ENCODE measurements at regions not wholly inside any gene's neighbourhood (a gene's known extent, or its start where the extent isn't known, plus 50 kb on each side); places are given as distances from the start of the nearest gene placed in this dataset.

DNA sequence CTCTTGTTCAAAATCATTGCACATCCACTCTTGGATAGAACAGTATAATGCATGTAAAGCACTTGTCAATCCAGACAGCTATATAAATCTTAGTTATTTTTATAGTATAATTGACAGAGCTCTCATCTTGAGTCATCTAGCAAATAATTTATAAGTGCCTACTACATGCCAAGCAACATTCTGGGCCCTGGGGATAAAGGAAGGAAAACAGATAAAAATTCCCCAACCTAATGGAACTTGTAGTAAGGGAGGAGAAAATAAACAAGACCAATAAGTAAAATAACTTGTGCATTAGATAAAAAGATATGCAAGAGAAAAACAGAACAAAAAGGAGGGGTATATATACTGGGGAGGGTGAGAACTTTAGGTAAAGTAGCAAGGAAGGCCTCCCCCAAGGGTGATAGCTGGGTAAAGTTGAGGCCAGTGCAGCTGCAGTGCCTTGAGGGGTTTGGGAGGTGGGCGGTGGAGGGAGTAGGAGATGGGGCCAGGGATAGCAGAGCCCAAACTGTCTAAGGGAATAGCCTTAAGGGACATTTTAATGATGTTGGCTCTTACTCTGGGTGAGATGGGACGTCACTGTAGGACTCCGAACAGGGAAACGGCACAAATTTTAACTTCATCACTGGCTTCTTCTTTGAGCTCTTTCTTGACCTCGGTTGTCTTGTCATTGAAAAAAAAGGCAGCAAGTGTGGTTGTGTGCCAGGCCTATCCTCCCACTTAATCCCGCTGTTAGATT lies 79.3 kb upstream of the SEC61G start:
- Histone ChIP-seq H3K4me2 (ENCODE audit: low read depth, low read length) (no peak overlapping the region), H3K18ac (ENCODE audit: low read depth, low read length) (no peak overlapping the region), H3K23ac (ENCODE audit: low read depth, low read length) (no peak overlapping the region), H4K8ac (ENCODE audit: low read depth in 2 of 2, low read length in 2 of 2) (no peak overlapping the region), H3K79me1 (ENCODE audit: low read depth in 1 of 2, low read length in 2 of 2) (no peaks in the 10 kb centered on the region), H3K36me3 (ENCODE audit: control insufficient read depth, insufficient read depth, low read length) (no peaks in the 10 kb centered on the region), H2BK15ac (ENCODE audit: low read depth, low read length) (no peak overlapping the region), H3K9ac (ENCODE audit: low read depth, low read length) (no peak overlapping the region), H2AK9ac (replicated peaks; ENCODE audit: low read depth, low read length, poor library complexity) (peak overlapping the region; percentile 50), H3K27me3 (ENCODE audit: control insufficient read depth, insufficient read depth, low read length) (no peaks in the 10 kb centered on the region), H2BK5ac (ENCODE audit: low read depth, low read length, poor library complexity, severe bottlenecking) (no peak overlapping the region), H3K4me3 (ENCODE audit: insufficient read depth, low read depth, low read length) (no peak overlapping the region), H4K5ac (ENCODE audit: low read depth, low read length) (no peak overlapping the region), H2AFZ (replicated peaks; ENCODE audit: low read length, poor library complexity) (no peak overlapping the region), H3K4me1 (ENCODE audit: control insufficient read depth, insufficient read depth, low read length) (peaks cover 10% of the 10 kb centered on the region), H3K9me3 (ENCODE audit: control insufficient read depth, insufficient read depth, low read length) (no peaks in the 10 kb centered on the region), H2BK120ac (ENCODE audit: low read depth, low read length) (no peak overlapping the region), H3K27ac (ENCODE audit: insufficient read depth, low read length) (no peak overlapping the region), H4K20me1 (ENCODE audit: insufficient read depth, low read length) (no peaks in the 10 kb centered on the region), H3K4ac (ENCODE audit: low read depth, low read length) (no peak overlapping the region), H2AK5ac (ENCODE audit: low read depth, low read length) (peak overlapping the region; percentile 20), H3K14ac (replicated peaks; ENCODE audit: low read depth, low read length) (no peak overlapping the region), H4K91ac (ENCODE audit: insufficient read depth, low read depth, low read length) (no peak overlapping the region), H3K9me1 (ENCODE audit: insufficient read depth, low read length) (0 out of 2 replicates have a peak, but pooled peaks cover 3% of the 10 kb centered on the region), H2BK20ac (ENCODE audit: low read depth, low read length) (no peak overlapping the region), H3K56ac (ENCODE audit: extremely low read depth, insufficient read depth, low read length) (no peak overlapping the region)
- 100% methylated on average over 1 of the region's 6 CpGs; no CpG with 5 or more reads in 1 of the 2 experiments for WGBS, 2 experiments (ENCODE audit: extremely low coverage in 2 of 2, insufficient read length in 1 of 2)
- in situ Hi-C loops (cut with MboI; ENCODE audit: low sequenced_read_pairs) (no loop called here), dilution Hi-C loops (cut with HindIII; ENCODE audit: low sequenced_read_pairs, unreplicated experiment) (no loop called here), intact Hi-C loops (cut with micrococcal nuclease) (no loop called here)
- no TSS peak for BruUV-seq (replicated peaks)
- no peak for DNase-seq
- ChIA-PET POLR2A (ENCODE audit: unreplicated experiment) (no interaction called here), CTCF (interaction anchor here (0.8 to 1.6 kb wide), 8 partner anchors 12 to 417 kb away, joined by 3 to 9 read pairs (median 4); no protein-coding TSS in a partner anchor)
- no peak for ATAC-seq (ENCODE audit: low read depth)
- TF ChIP-seq, protein P1, sequence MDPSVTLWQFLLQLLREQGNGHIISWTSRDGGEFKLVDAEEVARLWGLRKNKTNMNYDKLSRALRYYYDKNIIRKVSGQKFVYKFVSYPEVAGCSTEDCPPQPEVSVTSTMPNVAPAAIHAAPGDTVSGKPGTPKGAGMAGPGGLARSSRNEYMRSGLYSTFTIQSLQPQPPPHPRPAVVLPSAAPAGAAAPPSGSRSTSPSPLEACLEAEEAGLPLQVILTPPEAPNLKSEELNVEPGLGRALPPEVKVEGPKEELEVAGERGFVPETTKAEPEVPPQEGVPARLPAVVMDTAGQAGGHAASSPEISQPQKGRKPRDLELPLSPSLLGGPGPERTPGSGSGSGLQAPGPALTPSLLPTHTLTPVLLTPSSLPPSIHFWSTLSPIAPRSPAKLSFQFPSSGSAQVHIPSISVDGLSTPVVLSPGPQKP (IDR thresholded peaks at IDR 0.05; ENCODE audit: borderline replicate concordance, low read depth, low read length), result no peak
- TF ChIP-seq MAZ (IDR thresholded peaks at IDR 0.05; ENCODE audit: borderline replicate concordance, low read depth, low read length) (no peak), FOS (IDR thresholded peaks at IDR 0.05; ENCODE audit: low read depth, low read length) (no peak), NFE2L2 (IDR thresholded peaks at IDR 0.05; ENCODE audit: low read depth, low read length) (no peak), CHD1 (IDR thresholded peaks at IDR 0.05; ENCODE audit: low read depth, low read length) (no peak), BHLHE40 (IDR thresholded peaks at IDR 0.05; ENCODE audit: low read depth, low read length) (no peak), RFX5 (IDR thresholded peaks at IDR 0.05; ENCODE audit: low read depth, low read length) (no peak), MAFK (IDR thresholded peaks at IDR 0.05; ENCODE audit: low read depth, low read length) (no peak), RAD21 (IDR thresholded peaks at IDR 0.05; ENCODE audit: low read length) (no peak), SMC3 (IDR thresholded peaks at IDR 0.05; ENCODE audit: low read depth, low read length) (no peak), CEBPB (IDR thresholded peaks at IDR 0.05; ENCODE audit: low read depth, low read length) (no peak), MXI1 (IDR thresholded peaks at IDR 0.05; ENCODE audit: borderline replicate concordance, low read depth, low read length) (no peak), POLR2A (IDR thresholded peaks at IDR 0.05; ENCODE audit: low read depth, low read length) (no peak), RCOR1 (IDR thresholded peaks at IDR 0.05; ENCODE audit: insufficient replicate concordance, low read length) (no peak)
- TF ChIP-seq, protein P2, sequence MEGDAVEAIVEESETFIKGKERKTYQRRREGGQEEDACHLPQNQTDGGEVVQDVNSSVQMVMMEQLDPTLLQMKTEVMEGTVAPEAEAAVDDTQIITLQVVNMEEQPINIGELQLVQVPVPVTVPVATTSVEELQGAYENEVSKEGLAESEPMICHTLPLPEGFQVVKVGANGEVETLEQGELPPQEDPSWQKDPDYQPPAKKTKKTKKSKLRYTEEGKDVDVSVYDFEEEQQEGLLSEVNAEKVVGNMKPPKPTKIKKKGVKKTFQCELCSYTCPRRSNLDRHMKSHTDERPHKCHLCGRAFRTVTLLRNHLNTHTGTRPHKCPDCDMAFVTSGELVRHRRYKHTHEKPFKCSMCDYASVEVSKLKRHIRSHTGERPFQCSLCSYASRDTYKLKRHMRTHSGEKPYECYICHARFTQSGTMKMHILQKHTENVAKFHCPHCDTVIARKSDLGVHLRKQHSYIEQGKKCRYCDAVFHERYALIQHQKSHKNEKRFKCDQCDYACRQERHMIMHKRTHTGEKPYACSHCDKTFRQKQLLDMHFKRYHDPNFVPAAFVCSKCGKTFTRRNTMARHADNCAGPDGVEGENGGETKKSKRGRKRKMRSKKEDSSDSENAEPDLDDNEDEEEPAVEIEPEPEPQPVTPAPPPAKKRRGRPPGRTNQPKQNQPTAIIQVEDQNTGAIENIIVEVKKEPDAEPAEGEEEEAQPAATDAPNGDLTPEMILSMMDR (conservative IDR thresholded peaks at IDR 0.05; ENCODE audit: low read depth, low read length), result no peak
- TF ChIP-seq, protein P3, sequence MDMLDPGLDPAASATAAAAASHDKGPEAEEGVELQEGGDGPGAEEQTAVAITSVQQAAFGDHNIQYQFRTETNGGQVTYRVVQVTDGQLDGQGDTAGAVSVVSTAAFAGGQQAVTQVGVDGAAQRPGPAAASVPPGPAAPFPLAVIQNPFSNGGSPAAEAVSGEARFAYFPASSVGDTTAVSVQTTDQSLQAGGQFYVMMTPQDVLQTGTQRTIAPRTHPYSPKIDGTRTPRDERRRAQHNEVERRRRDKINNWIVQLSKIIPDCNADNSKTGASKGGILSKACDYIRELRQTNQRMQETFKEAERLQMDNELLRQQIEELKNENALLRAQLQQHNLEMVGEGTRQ (IDR thresholded peaks at IDR 0.05; ENCODE audit: low read depth, low read length), result no peak

Data from IMR-90 (cell line).